ENCODE measurements at regions not wholly inside any gene's neighbourhood (a gene's known extent, or its start where the extent isn't known, plus 50 kb on each side); places are given as distances from the start of the nearest gene placed in this dataset.

GRCh38 chr12:83848702-83849101 lies 1063.9 kb downstream of the SLC6A15 start:
- CTCF ChIA-PET: no interaction called here
- Histone ChIP-seq H3K4me3 (ENCODE audit: control extremely low read depth in 1 of 5, extremely low read depth in 1 of 5, insufficient read depth in 1 of 5, low read depth in 2 of 5, low read length in 4 of 5) (no peak overlapping the region), H3K36me3 (replicated peaks in 1 of 2; ENCODE audit: control extremely low read depth in 1 of 2, control insufficient read depth in 1 of 2, extremely low read depth in 1 of 2, insufficient read depth in 2 of 2, low read length in 1 of 2) (no peaks in the 10 kb centered on the region), H3K9me3 (ENCODE audit: control extremely low read depth in 1 of 3, control insufficient read depth in 2 of 3, insufficient read depth in 1 of 3, low read length in 2 of 3) (no peaks in the 10 kb centered on the region), H3K4me2 (replicated peaks; ENCODE audit: low read depth, low read length, poor library complexity, severe bottlenecking) (no peak overlapping the region), H3K9ac (ENCODE audit: low read length) (no peak overlapping the region), H3K79me2 (ENCODE audit: control insufficient read depth, insufficient read depth, low read length) (no peaks in the 10 kb centered on the region), H3K27ac (ENCODE audit: low read length in 2 of 2) (no peak overlapping the region), H2AFZ (ENCODE audit: insufficient read depth, low read depth, low read length, poor library complexity, severe bottlenecking) (no peak overlapping the region), H3K4me1 (ENCODE audit: control insufficient read depth in 2 of 2, insufficient read depth in 2 of 2, low read length in 2 of 2) (no peaks in the 10 kb centered on the region), H4K20me1 (ENCODE audit: control insufficient read depth, insufficient read depth, low read length, poor library complexity, severe bottlenecking) (no peaks in the 10 kb centered on the region), H3K27me3 (replicated peaks in 1 of 4; ENCODE audit: control extremely low read depth in 1 of 4, control insufficient read depth in 3 of 4, insufficient read depth in 4 of 4, low read length in 3 of 4) (no peaks in the 10 kb centered on the region)
- ATAC-seq (ENCODE audit: low read depth) (no peak), DNase-seq (no peak)
- POLR2A ChIA-PET: no interaction called here
- Mint-ChIP-seq H3K27ac (no peak overlapping the region), H3K9me3 (ENCODE audit: insufficient read depth) (no peaks in the 10 kb centered on the region), H3K27me3 (no peaks in the 10 kb centered on the region), H3K4me3 (no peak overlapping the region), H3K4me1 (no peaks in the 10 kb centered on the region)
- no peak for TF ChIP-seq CTCF (IDR thresholded peaks at IDR 0.05)
- TF ChIP-seq EZH2 (IDR thresholded peaks at IDR 0.05; ENCODE audit: borderline replicate concordance, insufficient read depth, low read depth, low read length, poor library complexity, severe bottlenecking): no peak
- no CpG with 5 or more reads among the region's 1 CpG for WGBS (ENCODE audit: insufficient coverage)
- intact Hi-C loops (cut with micrococcal nuclease): no loop called here

DNA sequence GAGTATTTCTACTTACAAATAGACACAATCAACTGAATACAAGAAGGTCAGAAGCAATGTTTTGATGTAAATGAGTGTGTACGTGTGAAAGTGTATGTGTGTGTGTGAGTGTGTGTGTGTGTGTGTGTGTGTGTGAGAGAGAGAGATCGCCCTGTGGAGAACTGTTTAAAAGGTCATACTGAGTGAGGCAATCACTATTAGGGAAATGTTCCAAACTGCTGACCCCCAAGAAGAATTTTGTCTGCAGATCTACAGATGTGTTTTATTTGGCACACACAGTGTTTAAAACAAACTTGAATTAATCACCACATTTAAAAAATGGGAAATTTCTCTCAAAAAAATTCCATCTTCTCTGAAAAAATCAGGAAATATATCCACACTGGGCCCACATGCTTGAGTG lies 1069.1 kb downstream of the SLC6A15 start:
- POLR2A ChIA-PET: no interaction called here
- 89% methylated on average over 1 of the region's 2 CpGs for WGBS (ENCODE audit: insufficient coverage)
- Mint-ChIP-seq H3K27ac (no peak overlapping the region), H3K9me3 (ENCODE audit: insufficient read depth) (no peaks in the 10 kb centered on the region), H3K27me3 (no peaks in the 10 kb centered on the region), H3K4me3 (no peak overlapping the region), H3K4me1 (no peaks in the 10 kb centered on the region)
- Histone ChIP-seq H4K20me1 (ENCODE audit: control insufficient read depth, insufficient read depth, low read length, poor library complexity, severe bottlenecking) (no peaks in the 10 kb centered on the region), H3K9me3 (ENCODE audit: control extremely low read depth in 1 of 3, control insufficient read depth in 2 of 3, insufficient read depth in 1 of 3, low read length in 2 of 3) (no peaks in the 10 kb centered on the region), H3K27me3 (replicated peaks in 1 of 4; ENCODE audit: control extremely low read depth in 1 of 4, control insufficient read depth in 3 of 4, insufficient read depth in 4 of 4, low read length in 3 of 4) (no peaks in the 10 kb centered on the region), H3K79me2 (ENCODE audit: control insufficient read depth, insufficient read depth, low read length) (no peaks in the 10 kb centered on the region), H3K4me1 (ENCODE audit: control insufficient read depth in 2 of 2, insufficient read depth in 2 of 2, low read length in 2 of 2) (no peaks in the 10 kb centered on the region), H3K27ac (ENCODE audit: low read length in 2 of 2) (no peak overlapping the region), H3K4me2 (replicated peaks; ENCODE audit: low read depth, low read length, poor library complexity, severe bottlenecking) (no peak overlapping the region), H3K4me3 (ENCODE audit: control extremely low read depth in 1 of 5, extremely low read depth in 1 of 5, insufficient read depth in 1 of 5, low read depth in 2 of 5, low read length in 4 of 5) (no peak overlapping the region), H3K9ac (ENCODE audit: low read length) (no peak overlapping the region), H3K36me3 (replicated peaks in 1 of 2; ENCODE audit: control extremely low read depth in 1 of 2, control insufficient read depth in 1 of 2, extremely low read depth in 1 of 2, insufficient read depth in 2 of 2, low read length in 1 of 2) (no peaks in the 10 kb centered on the region), H2AFZ (ENCODE audit: insufficient read depth, low read depth, low read length, poor library complexity, severe bottlenecking) (no peak overlapping the region)
- ATAC-seq (ENCODE audit: low read depth) (no peak), DNase-seq (no peak)
- intact Hi-C loops (cut with micrococcal nuclease): no loop called here
- TF ChIP-seq EZH2 (IDR thresholded peaks at IDR 0.05; ENCODE audit: borderline replicate concordance, insufficient read depth, low read depth, low read length, poor library complexity, severe bottlenecking): no peak
- TF ChIP-seq CTCF (IDR thresholded peaks at IDR 0.05): no peak
- CTCF ChIA-PET: no interaction called here

Measured in B cell (primary cell).